Fibroblast of villous mesenchyme (primary cell): ENCODE measurements at regions not wholly inside any gene's neighbourhood (a gene's known extent, or its start where the extent isn't known, plus 50 kb on each side); places are given as distances from the start of the nearest gene placed in this dataset.
"Not testable (repeated sequence)": the region's sequence is repeated elsewhere in the genome, so short reads cannot be mapped to it uniquely, and the experiment has no call there.

Experiments used
- DNase-seq: peaks from one replicate; pipeline ENCODE4 v3.0.0-alpha.2; 2010; ENCODE audit warnings: low read depth
- H3K4me3 ChIP-seq: 2 replicates; pipeline ENCODE4 v1.5.1; 2011; ENCODE audit warnings: low read depth, mild to moderate bottlenecking, low read length
- TF ChIP-seq, protein P1 (sequence below): IDR thresholded peaks from 2 replicates; pipeline ENCODE4 v1.5.1; 2012; ENCODE audit warnings: low read depth, mild to moderate bottlenecking, low read length; ENCODE audit not compliant: insufficient read depth

GRCh38 chr14:54252072-54252730 lies 144.6 kb upstream of the CDKN3 start:
- no peak overlapping the region for H3K4me3 ChIP-seq
- peak; percentile 60 for DNase-seq
- TF ChIP-seq, protein P1, sequence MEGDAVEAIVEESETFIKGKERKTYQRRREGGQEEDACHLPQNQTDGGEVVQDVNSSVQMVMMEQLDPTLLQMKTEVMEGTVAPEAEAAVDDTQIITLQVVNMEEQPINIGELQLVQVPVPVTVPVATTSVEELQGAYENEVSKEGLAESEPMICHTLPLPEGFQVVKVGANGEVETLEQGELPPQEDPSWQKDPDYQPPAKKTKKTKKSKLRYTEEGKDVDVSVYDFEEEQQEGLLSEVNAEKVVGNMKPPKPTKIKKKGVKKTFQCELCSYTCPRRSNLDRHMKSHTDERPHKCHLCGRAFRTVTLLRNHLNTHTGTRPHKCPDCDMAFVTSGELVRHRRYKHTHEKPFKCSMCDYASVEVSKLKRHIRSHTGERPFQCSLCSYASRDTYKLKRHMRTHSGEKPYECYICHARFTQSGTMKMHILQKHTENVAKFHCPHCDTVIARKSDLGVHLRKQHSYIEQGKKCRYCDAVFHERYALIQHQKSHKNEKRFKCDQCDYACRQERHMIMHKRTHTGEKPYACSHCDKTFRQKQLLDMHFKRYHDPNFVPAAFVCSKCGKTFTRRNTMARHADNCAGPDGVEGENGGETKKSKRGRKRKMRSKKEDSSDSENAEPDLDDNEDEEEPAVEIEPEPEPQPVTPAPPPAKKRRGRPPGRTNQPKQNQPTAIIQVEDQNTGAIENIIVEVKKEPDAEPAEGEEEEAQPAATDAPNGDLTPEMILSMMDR, result no peak

DNA sequence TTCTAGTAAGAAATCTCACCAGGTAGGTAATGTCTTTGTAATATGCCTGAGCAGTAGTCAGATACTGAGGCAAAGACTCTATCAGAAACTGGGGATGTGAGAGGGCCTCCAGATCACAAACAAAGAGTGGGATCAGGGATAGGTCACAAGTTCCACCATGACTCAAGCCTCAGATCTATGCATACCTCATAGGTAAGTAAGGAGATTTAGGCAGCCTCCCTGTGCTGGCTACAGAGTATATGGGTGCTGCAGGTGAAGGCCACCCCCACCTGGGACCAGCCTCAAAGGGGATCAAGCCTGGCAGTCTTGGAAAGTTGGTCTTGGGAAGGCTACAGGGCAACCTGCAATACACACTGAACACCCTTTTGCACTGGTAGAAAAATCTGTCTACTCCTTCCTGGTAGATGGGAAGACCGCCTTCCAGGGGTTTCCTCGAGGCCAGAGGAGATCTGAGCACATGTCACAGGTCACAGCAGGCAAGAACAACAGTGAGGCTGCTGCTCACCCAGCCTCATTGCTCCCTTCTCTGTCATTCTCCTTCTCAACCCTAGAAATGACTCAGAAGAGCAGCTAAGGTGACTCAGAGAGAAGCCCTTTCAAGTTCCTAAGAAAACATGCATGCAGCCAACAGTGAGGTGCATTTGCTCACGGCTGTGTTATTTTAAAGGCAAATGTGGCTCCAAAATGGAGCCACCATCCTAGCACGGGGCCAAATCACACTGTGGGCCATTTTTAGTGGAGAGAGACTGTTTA lies 143.4 kb upstream of the CDKN3 start:
- peak; percentile 55 for DNase-seq
- no peak overlapping the region for H3K4me3 ChIP-seq
- TF ChIP-seq, protein P1, result no peak

DNA sequence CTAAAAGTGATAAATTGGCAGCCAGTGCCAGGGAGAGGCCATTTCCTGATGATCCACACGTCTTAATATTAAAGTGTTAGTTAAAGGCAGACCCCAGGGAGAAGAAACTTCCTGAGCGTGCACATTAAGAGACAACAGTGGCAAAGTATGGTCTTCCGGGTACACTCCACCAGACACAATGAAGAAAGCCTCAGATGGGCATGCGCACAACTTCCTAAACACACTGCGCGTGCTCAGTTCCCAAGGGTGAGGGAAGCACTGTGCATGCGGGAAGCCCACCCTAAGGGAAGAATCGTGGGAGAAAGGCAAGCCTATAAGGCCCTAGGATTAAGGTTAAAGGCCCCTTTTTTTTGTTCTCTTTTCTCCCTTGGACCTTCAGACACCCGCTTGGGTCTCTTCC lies 140.7 kb upstream of the CDKN3 start:
- TF ChIP-seq, protein P1, result no peak
- no peak overlapping the region for H3K4me3 ChIP-seq
- DNase-seq, result no peak

DNA sequence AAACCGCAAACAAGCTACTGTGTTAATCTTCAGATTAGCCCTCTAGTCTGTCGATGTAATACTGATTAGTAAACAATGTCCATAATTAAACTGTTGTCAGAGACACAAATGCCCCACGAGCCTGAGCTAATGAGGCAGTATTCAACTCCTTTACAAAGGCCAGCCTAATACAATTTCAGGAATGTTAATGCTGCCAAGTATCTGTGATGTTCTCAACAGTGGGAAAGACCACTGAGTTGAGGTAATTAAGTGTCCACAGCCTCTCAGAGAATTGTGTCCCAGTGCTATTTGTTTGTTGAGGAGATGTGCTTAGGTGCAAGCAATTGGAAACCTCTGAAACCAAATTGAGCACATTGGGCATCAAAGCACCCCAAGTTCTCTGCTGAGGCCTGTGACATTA lies 139.4 kb upstream of the CDKN3 start:
- TF ChIP-seq, protein P1, result no peak
- H3K4me3 ChIP-seq, result no peak overlapping the region
- DNase-seq, result no peak

DNA sequence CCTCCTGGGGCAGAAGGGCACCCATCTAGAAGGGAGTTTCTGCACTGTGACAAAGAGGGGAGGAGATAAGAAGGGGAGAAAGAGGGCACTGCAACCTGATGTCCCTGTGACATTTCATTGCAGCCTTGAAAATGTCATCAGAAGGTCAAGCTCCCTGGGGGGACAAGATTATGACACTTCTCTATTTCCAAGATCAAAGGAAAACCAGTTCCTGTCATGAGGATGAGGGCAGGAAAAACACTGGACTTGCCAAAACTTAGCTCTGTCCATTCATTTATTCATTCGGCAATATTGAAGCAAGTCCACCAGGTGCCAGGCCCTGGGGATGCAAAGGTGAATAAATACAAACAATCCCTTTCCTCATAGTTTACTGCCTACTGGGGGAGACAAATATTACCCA lies 138.4 kb upstream of the CDKN3 start:
- DNase-seq, result no peak
- TF ChIP-seq, protein P1, result no peak
- H3K4me3 ChIP-seq, result no peak overlapping the region

DNA sequence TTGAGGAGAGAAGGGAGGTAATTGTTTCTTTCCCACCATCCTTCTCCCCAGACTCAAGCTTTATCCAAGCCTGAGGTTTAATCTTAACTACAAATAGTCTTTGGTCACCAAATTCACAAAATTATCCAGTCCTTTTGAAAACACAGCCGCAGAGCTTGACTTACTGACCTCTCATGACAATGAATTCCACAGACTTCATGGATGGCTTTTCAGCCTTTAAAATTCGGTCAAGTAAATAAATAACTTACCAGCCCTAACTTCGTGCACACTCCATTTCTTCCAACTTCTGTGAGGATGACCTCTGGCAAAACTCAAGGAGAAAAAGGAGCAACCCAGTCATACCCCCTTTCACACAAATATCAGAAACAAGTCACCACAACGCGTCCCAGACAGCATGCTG lies 137.0 kb upstream of the CDKN3 start:
- DNase-seq, result no peak
- H3K4me3 ChIP-seq, result no peak overlapping the region
- TF ChIP-seq, protein P1, result no peak

DNA sequence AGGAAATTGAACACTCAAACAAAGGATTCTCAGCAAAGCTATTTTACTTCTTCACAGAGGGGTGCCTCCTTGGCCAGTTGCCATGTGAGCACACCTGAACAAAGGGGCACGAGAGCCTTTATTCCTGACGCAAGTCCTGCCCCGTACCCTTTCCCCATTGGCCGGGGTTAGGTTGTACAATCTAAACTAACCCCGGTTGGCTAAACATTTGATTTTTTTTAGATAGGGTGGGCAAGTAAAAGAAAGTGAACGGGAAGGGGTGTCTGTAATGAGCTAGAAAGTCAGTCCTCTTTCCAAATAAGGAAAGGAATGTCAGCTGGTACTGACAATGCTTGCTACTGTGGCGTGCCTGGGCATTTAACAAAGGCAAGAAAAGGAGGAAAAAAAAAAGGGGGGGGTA lies 135.5 kb upstream of the CDKN3 start:
- no peak for DNase-seq
- no peak overlapping the region for H3K4me3 ChIP-seq
- TF ChIP-seq, protein P1, result no peak

GRCh38 chr14:54266616-54267015 lies 130.2 kb upstream of the CDKN3 start:
- DNase-seq, H3K4me3 ChIP-seq: not testable (repeated sequence)
